WI38 (cell line): ENCODE measurements at regions not wholly inside any gene's neighbourhood (a gene's known extent, or its start where the extent isn't known, plus 50 kb on each side); places are given as distances from the start of the nearest gene placed in this dataset.

Experiments
- H3K4me3 ChIP-seq: 2 replicates; pipeline ENCODE4 v1.5.1; 2011; ENCODE audit warnings: low read depth, mild to moderate bottlenecking, control low read depth, low read length
- CTCF ChIP-seq: IDR thresholded peaks from 2 replicates; pipeline ENCODE4 v1.5.1; 2012; ENCODE audit warnings: low read depth, mild to moderate bottlenecking, control low read depth, low read length

- no peak for TF ChIP-seq CTCF
- no peak overlapping the region for H3K4me3 ChIP-seq
Observed at GRCh38 chr10:8576281-8576680, 521.8 kb downstream of the GATA3 start.

- TF ChIP-seq CTCF: no peak
- H3K4me3 ChIP-seq: no peak overlapping the region
Observed at GRCh38 chr10:8576911-8577310, 522.4 kb downstream of the GATA3 start.

GRCh38 chr10:8577686-8578085, 523.2 kb downstream of the GATA3 start:
- H3K4me3 ChIP-seq: no peak overlapping the region
- TF ChIP-seq CTCF: no peak

- no peak overlapping the region for H3K4me3 ChIP-seq
- no peak for TF ChIP-seq CTCF
Observed at GRCh38 chr10:8581521-8582225, 527.2 kb downstream of the GATA3 start.

GRCh38 chr10:8583096-8583495, 528.6 kb downstream of the GATA3 start:
- no peak overlapping the region for H3K4me3 ChIP-seq
- TF ChIP-seq CTCF: no peak

- TF ChIP-seq CTCF: no peak
Observed at GRCh38 chr10:8584666-8585065, 530.2 kb downstream of the GATA3 start.

GRCh38 chr10:8586504-8586903, 532.0 kb downstream of the GATA3 start:
- TF ChIP-seq CTCF: no peak
- no peak overlapping the region for H3K4me3 ChIP-seq

More at GRCh38 chr10:8584666-8585065, 530.2 kb downstream of the GATA3 start:
- H3K4me3 ChIP-seq: no peak overlapping the region
